ENCODE measurements at regions not wholly inside any gene's neighbourhood (a gene's known extent, or its start where the extent isn't known, plus 50 kb on each side); places are given as distances from the start of the nearest gene placed in this dataset.

- DNase-seq (ENCODE audit: low read depth in 6 of 9, low spot score in 9 of 9), result no peak
- no peaks in the 10 kb centered on the region for H3K36me3 ChIP-seq (ENCODE audit: control insufficient read depth in 2 of 2, insufficient read depth in 2 of 2, low read length in 1 of 2)
- WGBS, result 95% methylated on average over 3 of the region's 3 CpGs
- H3K27me3 ChIP-seq (ENCODE audit: control insufficient read depth in 2 of 2, insufficient read depth in 1 of 2, low read length in 1 of 2), result no peaks in the 10 kb centered on the region
- H3K27ac ChIP-seq (ENCODE audit: low read depth in 1 of 2, low read length in 1 of 2), result no peak overlapping the region
- H3K4me3 ChIP-seq (ENCODE audit: low read length in 2 of 2), result no peak overlapping the region
- no peaks in the 10 kb centered on the region for H3K9me3 ChIP-seq (ENCODE audit: control insufficient read depth in 2 of 2, insufficient read depth in 1 of 2, low read length in 1 of 2)
- H3K4me1 ChIP-seq (ENCODE audit: control insufficient read depth in 2 of 2, insufficient read depth in 2 of 2, low read length in 2 of 2), result no peaks in the 10 kb centered on the region
Observed at GRCh38 chr4:95610061-95610569, 61.3 kb upstream of the UNC5C start.

- H3K9me3 ChIP-seq (ENCODE audit: control insufficient read depth in 2 of 2, insufficient read depth in 1 of 2, low read length in 1 of 2), result no peaks in the 10 kb centered on the region
- no peaks in the 10 kb centered on the region for H3K27me3 ChIP-seq (ENCODE audit: control insufficient read depth in 2 of 2, insufficient read depth in 1 of 2, low read length in 1 of 2)
- H3K4me3 ChIP-seq (ENCODE audit: low read length in 2 of 2), result no peak overlapping the region
- 57% methylated on average over 7 of the region's 7 CpGs for WGBS
- no peak for DNase-seq (ENCODE audit: low read depth in 6 of 9, low spot score in 9 of 9)
- no peaks in the 10 kb centered on the region for H3K4me1 ChIP-seq (ENCODE audit: control insufficient read depth in 2 of 2, insufficient read depth in 2 of 2, low read length in 2 of 2)
- H3K27ac ChIP-seq (ENCODE audit: low read depth in 1 of 2, low read length in 1 of 2), result no peak overlapping the region
- H3K36me3 ChIP-seq (ENCODE audit: control insufficient read depth in 2 of 2, insufficient read depth in 2 of 2, low read length in 1 of 2), result no peaks in the 10 kb centered on the region
Observed at GRCh38 chr4:95606739-95607138, 58.0 kb upstream of the UNC5C start.

GRCh38 chr4:95603393-95603792 lies 54.6 kb upstream of the UNC5C start:
- no peaks in the 10 kb centered on the region for H3K9me3 ChIP-seq (ENCODE audit: control insufficient read depth in 2 of 2, insufficient read depth in 1 of 2, low read length in 1 of 2)
- no peak overlapping the region for H3K4me3 ChIP-seq (ENCODE audit: low read length in 2 of 2)
- H3K36me3 ChIP-seq (ENCODE audit: control insufficient read depth in 2 of 2, insufficient read depth in 2 of 2, low read length in 1 of 2), result no peaks in the 10 kb centered on the region
- no peaks in the 10 kb centered on the region for H3K4me1 ChIP-seq (ENCODE audit: control insufficient read depth in 2 of 2, insufficient read depth in 2 of 2, low read length in 2 of 2)
- no peak overlapping the region for H3K27ac ChIP-seq (ENCODE audit: low read depth in 1 of 2, low read length in 1 of 2)
- no peak for DNase-seq (ENCODE audit: low read depth in 6 of 9, low spot score in 9 of 9)
- WGBS, result 97% methylated on average over 4 of the region's 4 CpGs
- no peaks in the 10 kb centered on the region for H3K27me3 ChIP-seq (ENCODE audit: control insufficient read depth in 2 of 2, insufficient read depth in 1 of 2, low read length in 1 of 2)

GRCh38 chr4:95602872-95603271 lies 54.1 kb upstream of the UNC5C start:
- no peaks in the 10 kb centered on the region for H3K27me3 ChIP-seq (ENCODE audit: control insufficient read depth in 2 of 2, insufficient read depth in 1 of 2, low read length in 1 of 2)
- WGBS, result 97% methylated on average over 3 of the region's 3 CpGs
- H3K9me3 ChIP-seq (ENCODE audit: control insufficient read depth in 2 of 2, insufficient read depth in 1 of 2, low read length in 1 of 2), result no peaks in the 10 kb centered on the region
- no peaks in the 10 kb centered on the region for H3K36me3 ChIP-seq (ENCODE audit: control insufficient read depth in 2 of 2, insufficient read depth in 2 of 2, low read length in 1 of 2)
- no peak overlapping the region for H3K4me3 ChIP-seq (ENCODE audit: low read length in 2 of 2)
- H3K4me1 ChIP-seq (ENCODE audit: control insufficient read depth in 2 of 2, insufficient read depth in 2 of 2, low read length in 2 of 2), result no peaks in the 10 kb centered on the region
- DNase-seq (ENCODE audit: low read depth in 6 of 9, low spot score in 9 of 9), result no peak
- no peak overlapping the region for H3K27ac ChIP-seq (ENCODE audit: low read depth in 1 of 2, low read length in 1 of 2)

GRCh38 chr4:95601356-95601755 lies 52.6 kb upstream of the UNC5C start:
- H3K4me3 ChIP-seq (ENCODE audit: low read length in 2 of 2), result no peak overlapping the region
- no peaks in the 10 kb centered on the region for H3K27me3 ChIP-seq (ENCODE audit: control insufficient read depth in 2 of 2, insufficient read depth in 1 of 2, low read length in 1 of 2)
- no peaks in the 10 kb centered on the region for H3K9me3 ChIP-seq (ENCODE audit: control insufficient read depth in 2 of 2, insufficient read depth in 1 of 2, low read length in 1 of 2)
- H3K4me1 ChIP-seq (ENCODE audit: control insufficient read depth in 2 of 2, insufficient read depth in 2 of 2, low read length in 2 of 2), result no peaks in the 10 kb centered on the region
- no peak for DNase-seq (ENCODE audit: low read depth in 6 of 9, low spot score in 9 of 9)
- 36% methylated on average over 4 of the region's 4 CpGs for WGBS
- no peaks in the 10 kb centered on the region for H3K36me3 ChIP-seq (ENCODE audit: control insufficient read depth in 2 of 2, insufficient read depth in 2 of 2, low read length in 1 of 2)
- H3K27ac ChIP-seq (ENCODE audit: low read depth in 1 of 2, low read length in 1 of 2), result no peak overlapping the region

GRCh38 chr4:95599777-95600400 lies 51.1 kb upstream of the UNC5C start:
- DNase-seq (ENCODE audit: low read depth in 6 of 9, low spot score in 9 of 9), result peak in 1 of 9 donors; percentile 7
- WGBS, result 38% methylated on average over 7 of the region's 7 CpGs
- no peaks in the 10 kb centered on the region for H3K27me3 ChIP-seq (ENCODE audit: control insufficient read depth in 2 of 2, insufficient read depth in 1 of 2, low read length in 1 of 2)
- no peak overlapping the region for H3K4me3 ChIP-seq (ENCODE audit: low read length in 2 of 2)
- H3K36me3 ChIP-seq (ENCODE audit: control insufficient read depth in 2 of 2, insufficient read depth in 2 of 2, low read length in 1 of 2), result no peaks in the 10 kb centered on the region
- H3K9me3 ChIP-seq (ENCODE audit: control insufficient read depth in 2 of 2, insufficient read depth in 1 of 2, low read length in 1 of 2), result no peaks in the 10 kb centered on the region
- no peak overlapping the region for H3K27ac ChIP-seq (ENCODE audit: low read depth in 1 of 2, low read length in 1 of 2)
- no peaks in the 10 kb centered on the region for H3K4me1 ChIP-seq (ENCODE audit: control insufficient read depth in 2 of 2, insufficient read depth in 2 of 2, low read length in 2 of 2)
